ENCODE measurements at regions not wholly inside any gene's neighbourhood (a gene's known extent, or its start where the extent isn't known, plus 50 kb on each side); places are given as distances from the start of the nearest gene placed in this dataset.

- TF ChIP-seq POLR2A (IDR thresholded peaks at IDR 0.05; ENCODE audit: low read depth, low read length) (no peak), RAD21 (IDR thresholded peaks at IDR 0.05; ENCODE audit: low read length) (no peak), ELK1 (IDR thresholded peaks at IDR 0.05; ENCODE audit: borderline replicate concordance, low read depth, low read length) (no peak)
These were observed 95.0 kb upstream of the PRR16 start for GRCh38 chr5:120368923-120369715.
